SK-N-SH treated with all-trans-retinoic acid at 6 μM for 48 hours (cell line): ENCODE measurements at regions not wholly inside any gene's neighbourhood (a gene's known extent, or its start where the extent isn't known, plus 50 kb on each side); places are given as distances from the start of the nearest gene placed in this dataset.

Experiments used
- ATAC-seq: fragments of 200-7000 bp; cut with Tn5 transposase; 3 replicates; pipeline ENCODE4 v1.9.1; 2020; ENCODE audit warnings: mild to moderate bottlenecking, moderate library complexity
- ARNTL ChIP-seq: fragments of 450-650 bp; formaldehyde crosslinking; IDR thresholded peaks from 2 replicates; pipeline ENCODE4 v1.5.0; 2020; ENCODE audit warnings: low read depth, mild to moderate bottlenecking, moderate library complexity, borderline replicate concordance
- BACH2 ChIP-seq: fragments of 250-450 bp; sonication (Bioruptor Pico); IDR thresholded peaks from 2 replicates; pipeline ENCODE4 v1.9.0; 2021; ENCODE audit warnings: mild to moderate bottlenecking, borderline replicate concordance
- CSDC2 ChIP-seq: fragments of 250-450 bp; sonication (Bioruptor Pico); IDR thresholded peaks from 2 replicates; pipeline ENCODE4 v1.5.0; 2020; ENCODE audit warnings: mild to moderate bottlenecking, moderate library complexity
- ESRRG ChIP-seq: fragments of 250-450 bp; sonication (Bioruptor Pico); IDR thresholded peaks from 2 replicates; pipeline ENCODE4 v1.6.1; 2021; ENCODE audit warnings: mild to moderate bottlenecking
- GLIS3 ChIP-seq: fragments of 250-450 bp; sonication (Bioruptor Pico); IDR thresholded peaks from 2 replicates; pipeline ENCODE4 v1.5.0; 2020; ENCODE audit warnings: mild to moderate bottlenecking, moderate library complexity
- ISL1 ChIP-seq: fragments of 250-450 bp; sonication (Bioruptor Pico); IDR thresholded peaks from 2 replicates; pipeline ENCODE4 v2.1.2; 2022; ENCODE audit warnings: mild to moderate bottlenecking, moderate library complexity
- OSR1 ChIP-seq: fragments of 250-450 bp; sonication (Bioruptor Pico); IDR thresholded peaks from 2 replicates; pipeline ENCODE4 v1.8.0; 2022; ENCODE audit warnings: moderate library complexity, mild to moderate bottlenecking, inconsistent platforms
- PPARA ChIP-seq: fragments of 250-450 bp; sonication (Bioruptor Pico); IDR thresholded peaks from 2 replicates; pipeline ENCODE4 v1.5.0; 2020; ENCODE audit warnings: mild to moderate bottlenecking, borderline replicate concordance
- RARB ChIP-seq: fragments of 250-450 bp; sonication (Bioruptor Pico); IDR thresholded peaks from 2 replicates; pipeline ENCODE4 v1.8.0; 2021; ENCODE audit warnings: mild to moderate bottlenecking, moderate library complexity
- SNAI2 ChIP-seq: fragments of 250-450 bp; sonication (Bioruptor Pico); IDR thresholded peaks from 2 replicates; pipeline ENCODE4 v1.5.0; 2020; ENCODE audit warnings: mild to moderate bottlenecking, moderate library complexity
- TCF4 ChIP-seq: fragments of 250-450 bp; sonication (Bioruptor Pico); IDR thresholded peaks from 2 replicates; pipeline ENCODE4 v1.8.0; 2021; ENCODE audit warnings: mild to moderate bottlenecking, moderate library complexity, borderline replicate concordance
- TOX ChIP-seq: fragments of 250-450 bp; sonication (Bioruptor Pico); IDR thresholded peaks from 2 replicates; pipeline ENCODE4 v1.8.0; 2021; ENCODE audit warnings: mild to moderate bottlenecking, moderate library complexity, borderline replicate concordance
- ZC3H10 ChIP-seq: fragments of 250-450 bp; sonication (Bioruptor Pico); IDR thresholded peaks from 2 replicates; pipeline ENCODE4 v1.5.1; 2021; ENCODE audit warnings: mild to moderate bottlenecking, moderate library complexity
- ZFP3 ChIP-seq: fragments of 250-450 bp; sonication (Bioruptor Pico); IDR thresholded peaks from 2 replicates; pipeline ENCODE4 v1.5.0; 2020; ENCODE audit warnings: mild to moderate bottlenecking, moderate library complexity
- ZFP30 ChIP-seq: fragments of 450-650 bp; formaldehyde crosslinking; IDR thresholded peaks from 2 replicates; pipeline ENCODE4 v1.5.0; 2022; ENCODE audit warnings: mild to moderate bottlenecking, moderate library complexity
- ZNF70 ChIP-seq: fragments of 450-650 bp; formaldehyde crosslinking; IDR thresholded peaks from 2 replicates; pipeline ENCODE4 v1.5.0; 2020; ENCODE audit warnings: mild to moderate bottlenecking, moderate library complexity
- ZNF8 ChIP-seq: fragments of 450-650 bp; formaldehyde crosslinking; IDR thresholded peaks from 2 replicates; pipeline ENCODE4 v1.5.0; 2020; ENCODE audit warnings: mild to moderate bottlenecking, moderate library complexity
- TF ChIP-seq, protein P1 (sequence below): fragments of 250-450 bp; sonication (Bioruptor Pico); IDR thresholded peaks from 2 replicates; pipeline ENCODE4 v1.8.0; 2020; ENCODE audit warnings: mild to moderate bottlenecking, moderate library complexity, borderline replicate concordance
- TF ChIP-seq, protein P2 (sequence below): fragments of 250-450 bp; sonication (Bioruptor Pico); IDR thresholded peaks from 2 replicates; pipeline ENCODE4 v1.8.0; 2021; ENCODE audit warnings: low read depth, mild to moderate bottlenecking, moderate library complexity, borderline replicate concordance
- TF ChIP-seq, protein P3 (sequence below): fragments of 250-450 bp; sonication (Bioruptor Pico); IDR thresholded peaks from 2 replicates; pipeline ENCODE4 v1.5.0; 2020; ENCODE audit warnings: mild to moderate bottlenecking, moderate library complexity
- TF ChIP-seq, protein P4 (sequence below): fragments of 250-450 bp; sonication (Bioruptor Pico); IDR thresholded peaks from 2 replicates; pipeline ENCODE4 v1.5.1; 2020; ENCODE audit warnings: low read depth, mild to moderate bottlenecking, moderate library complexity

DNA sequence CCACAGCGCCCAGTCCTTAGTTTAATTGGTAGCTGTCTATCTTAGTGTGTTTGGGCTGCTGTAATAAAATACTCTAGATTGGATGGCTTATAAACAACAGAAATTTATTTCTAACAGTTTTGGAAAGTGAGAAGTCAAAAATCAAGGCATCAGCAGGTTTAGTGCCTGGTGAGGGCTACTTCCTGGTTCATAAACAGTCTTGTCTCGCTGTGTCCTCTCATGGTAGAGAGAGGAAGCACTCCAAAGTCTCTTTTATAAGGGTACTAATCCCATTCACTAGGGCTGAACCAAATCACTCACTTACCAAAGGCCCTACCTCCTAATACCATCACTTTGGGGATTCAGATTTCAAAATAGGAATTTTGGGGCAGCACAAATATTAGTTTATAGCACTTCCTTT lies 336.9 kb upstream of the RSPO3 start:
- no peak for ATAC-seq
- TF ChIP-seq, protein P1, sequence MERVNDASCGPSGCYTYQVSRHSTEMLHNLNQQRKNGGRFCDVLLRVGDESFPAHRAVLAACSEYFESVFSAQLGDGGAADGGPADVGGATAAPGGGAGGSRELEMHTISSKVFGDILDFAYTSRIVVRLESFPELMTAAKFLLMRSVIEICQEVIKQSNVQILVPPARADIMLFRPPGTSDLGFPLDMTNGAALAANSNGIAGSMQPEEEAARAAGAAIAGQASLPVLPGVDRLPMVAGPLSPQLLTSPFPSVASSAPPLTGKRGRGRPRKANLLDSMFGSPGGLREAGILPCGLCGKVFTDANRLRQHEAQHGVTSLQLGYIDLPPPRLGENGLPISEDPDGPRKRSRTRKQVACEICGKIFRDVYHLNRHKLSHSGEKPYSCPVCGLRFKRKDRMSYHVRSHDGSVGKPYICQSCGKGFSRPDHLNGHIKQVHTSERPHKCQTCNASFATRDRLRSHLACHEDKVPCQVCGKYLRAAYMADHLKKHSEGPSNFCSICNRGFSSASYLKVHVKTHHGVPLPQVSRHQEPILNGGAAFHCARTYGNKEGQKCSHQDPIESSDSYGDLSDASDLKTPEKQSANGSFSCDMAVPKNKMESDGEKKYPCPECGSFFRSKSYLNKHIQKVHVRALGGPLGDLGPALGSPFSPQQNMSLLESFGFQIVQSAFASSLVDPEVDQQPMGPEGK (CRISPR knock-in tag): no peak
- no peak for TF ChIP-seq SNAI2 (CRISPR knock-in tag)
- TF ChIP-seq TCF4 (CRISPR knock-in tag): no peak
- TF ChIP-seq, protein P2, sequence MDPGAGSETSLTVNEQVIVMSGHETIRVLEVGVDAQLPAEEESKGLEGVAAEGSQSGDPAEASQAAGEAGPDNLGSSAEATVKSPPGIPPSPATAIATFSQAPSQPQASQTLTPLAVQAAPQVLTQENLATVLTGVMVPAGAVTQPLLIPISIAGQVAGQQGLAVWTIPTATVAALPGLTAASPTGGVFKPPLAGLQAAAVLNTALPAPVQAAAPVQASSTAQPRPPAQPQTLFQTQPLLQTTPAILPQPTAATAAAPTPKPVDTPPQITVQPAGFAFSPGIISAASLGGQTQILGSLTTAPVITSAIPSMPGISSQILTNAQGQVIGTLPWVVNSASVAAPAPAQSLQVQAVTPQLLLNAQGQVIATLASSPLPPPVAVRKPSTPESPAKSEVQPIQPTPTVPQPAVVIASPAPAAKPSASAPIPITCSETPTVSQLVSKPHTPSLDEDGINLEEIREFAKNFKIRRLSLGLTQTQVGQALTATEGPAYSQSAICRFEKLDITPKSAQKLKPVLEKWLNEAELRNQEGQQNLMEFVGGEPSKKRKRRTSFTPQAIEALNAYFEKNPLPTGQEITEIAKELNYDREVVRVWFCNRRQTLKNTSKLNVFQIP: no peak
- TF ChIP-seq PPARA (CRISPR knock-in tag): no peak
- TF ChIP-seq, protein P3, sequence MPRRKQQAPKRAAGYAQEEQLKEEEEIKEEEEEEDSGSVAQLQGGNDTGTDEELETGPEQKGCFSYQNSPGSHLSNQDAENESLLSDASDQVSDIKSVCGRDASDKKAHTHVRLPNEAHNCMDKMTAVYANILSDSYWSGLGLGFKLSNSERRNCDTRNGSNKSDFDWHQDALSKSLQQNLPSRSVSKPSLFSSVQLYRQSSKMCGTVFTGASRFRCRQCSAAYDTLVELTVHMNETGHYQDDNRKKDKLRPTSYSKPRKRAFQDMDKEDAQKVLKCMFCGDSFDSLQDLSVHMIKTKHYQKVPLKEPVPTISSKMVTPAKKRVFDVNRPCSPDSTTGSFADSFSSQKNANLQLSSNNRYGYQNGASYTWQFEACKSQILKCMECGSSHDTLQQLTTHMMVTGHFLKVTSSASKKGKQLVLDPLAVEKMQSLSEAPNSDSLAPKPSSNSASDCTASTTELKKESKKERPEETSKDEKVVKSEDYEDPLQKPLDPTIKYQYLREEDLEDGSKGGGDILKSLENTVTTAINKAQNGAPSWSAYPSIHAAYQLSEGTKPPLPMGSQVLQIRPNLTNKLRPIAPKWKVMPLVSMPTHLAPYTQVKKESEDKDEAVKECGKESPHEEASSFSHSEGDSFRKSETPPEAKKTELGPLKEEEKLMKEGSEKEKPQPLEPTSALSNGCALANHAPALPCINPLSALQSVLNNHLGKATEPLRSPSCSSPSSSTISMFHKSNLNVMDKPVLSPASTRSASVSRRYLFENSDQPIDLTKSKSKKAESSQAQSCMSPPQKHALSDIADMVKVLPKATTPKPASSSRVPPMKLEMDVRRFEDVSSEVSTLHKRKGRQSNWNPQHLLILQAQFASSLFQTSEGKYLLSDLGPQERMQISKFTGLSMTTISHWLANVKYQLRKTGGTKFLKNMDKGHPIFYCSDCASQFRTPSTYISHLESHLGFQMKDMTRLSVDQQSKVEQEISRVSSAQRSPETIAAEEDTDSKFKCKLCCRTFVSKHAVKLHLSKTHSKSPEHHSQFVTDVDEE: no peak
- no peak for TF ChIP-seq GLIS3
- no peak for TF ChIP-seq ARNTL (CRISPR knock-in tag)
- no peak for TF ChIP-seq TOX
- TF ChIP-seq ESRRG: no peak
- no peak for TF ChIP-seq ZC3H10 (CRISPR knock-in tag)
- TF ChIP-seq, all 23 proteins: peak for 0

DNA sequence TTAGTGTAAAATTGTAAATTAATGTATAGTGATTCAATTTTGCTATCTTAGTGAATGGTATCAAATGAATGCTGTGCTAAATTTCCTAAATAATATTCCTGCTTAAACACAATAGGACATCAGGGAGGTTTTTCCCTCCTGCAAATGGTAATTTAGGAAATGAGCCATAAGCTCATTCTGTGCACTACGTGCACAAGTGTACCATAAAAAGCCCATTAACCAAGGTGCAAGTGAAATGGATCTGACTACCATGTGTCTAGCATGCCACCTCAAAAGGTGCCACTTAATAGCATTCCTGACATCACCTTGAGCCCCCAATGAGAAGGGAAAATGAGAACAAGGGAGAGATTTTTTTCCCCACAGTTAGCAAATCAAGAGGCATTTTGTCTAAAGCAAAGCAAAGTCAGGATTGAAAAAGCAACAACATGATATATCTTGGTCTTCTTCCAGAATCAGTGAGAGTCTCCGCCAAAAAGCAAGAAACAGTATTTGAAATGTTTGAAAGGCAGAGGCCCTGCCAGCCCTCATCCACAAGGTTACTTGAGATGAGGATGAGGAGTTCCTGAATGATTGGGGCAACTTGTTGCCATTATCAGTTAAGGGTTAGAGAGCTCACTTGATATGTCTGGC lies 334.2 kb upstream of the RSPO3 start:
- ATAC-seq: no peak
- TF ChIP-seq ZFP30 (CRISPR knock-in tag) (no peak), ZFP3 (no peak), SNAI2 (CRISPR knock-in tag) (no peak), ZNF8 (CRISPR knock-in tag) (no peak), ISL1 (no peak), RARB (CRISPR knock-in tag) (no peak), BACH2 (no peak)
- TF ChIP-seq, protein P1 (CRISPR knock-in tag): no peak
- TF ChIP-seq, protein P2: no peak

DNA sequence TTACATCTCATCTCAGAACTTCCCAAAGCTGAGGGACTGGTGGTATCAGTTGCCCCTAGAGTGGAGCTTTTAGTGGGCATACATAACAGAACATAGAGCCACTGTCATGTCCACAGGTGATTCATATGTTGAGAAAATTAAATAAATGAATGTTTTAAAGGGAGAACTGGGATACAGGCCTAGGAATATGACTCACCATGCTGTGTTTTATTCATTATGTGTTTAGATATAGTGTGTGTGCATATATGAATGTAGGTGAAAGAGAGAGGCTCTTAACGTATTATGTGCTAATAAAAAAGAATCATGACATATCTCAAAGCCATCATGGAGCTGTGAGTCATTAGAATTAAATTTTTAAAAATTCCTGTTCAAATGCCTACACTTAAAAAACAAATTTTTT lies 332.2 kb upstream of the RSPO3 start:
- no peak for ATAC-seq
- no peak for TF ChIP-seq TOX
- TF ChIP-seq OSR1 (CRISPR knock-in tag): no peak
- no peak for TF ChIP-seq ZNF70 (CRISPR knock-in tag)
- TF ChIP-seq BACH2: no peak

DNA sequence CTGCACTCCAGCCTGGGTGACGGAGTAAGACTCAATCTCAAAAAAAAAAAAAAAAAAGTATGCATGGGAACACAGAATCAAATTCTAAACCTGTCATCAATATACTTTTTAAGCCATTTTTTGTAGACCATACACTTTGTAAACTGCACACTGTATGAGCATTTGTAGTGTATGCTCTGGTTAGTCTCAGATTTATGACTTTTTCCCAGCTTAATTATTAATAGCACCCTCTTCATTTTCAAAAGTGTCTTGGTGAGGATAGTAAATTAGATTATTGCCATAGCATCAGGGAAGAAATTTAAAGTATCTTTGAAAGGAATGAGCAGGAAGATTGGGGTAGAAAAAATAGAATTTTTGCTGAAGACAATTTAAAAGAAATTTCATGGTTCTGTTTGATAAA lies 330.8 kb upstream of the RSPO3 start:
- no peak for ATAC-seq
- TF ChIP-seq ZC3H10 (CRISPR knock-in tag): no peak
- TF ChIP-seq ESRRG: no peak
- no peak for TF ChIP-seq CSDC2 (CRISPR knock-in tag)
- no peak for TF ChIP-seq GLIS3
- no peak for TF ChIP-seq ZNF8 (CRISPR knock-in tag)
- TF ChIP-seq OSR1 (CRISPR knock-in tag): no peak
- TF ChIP-seq, protein P4, sequence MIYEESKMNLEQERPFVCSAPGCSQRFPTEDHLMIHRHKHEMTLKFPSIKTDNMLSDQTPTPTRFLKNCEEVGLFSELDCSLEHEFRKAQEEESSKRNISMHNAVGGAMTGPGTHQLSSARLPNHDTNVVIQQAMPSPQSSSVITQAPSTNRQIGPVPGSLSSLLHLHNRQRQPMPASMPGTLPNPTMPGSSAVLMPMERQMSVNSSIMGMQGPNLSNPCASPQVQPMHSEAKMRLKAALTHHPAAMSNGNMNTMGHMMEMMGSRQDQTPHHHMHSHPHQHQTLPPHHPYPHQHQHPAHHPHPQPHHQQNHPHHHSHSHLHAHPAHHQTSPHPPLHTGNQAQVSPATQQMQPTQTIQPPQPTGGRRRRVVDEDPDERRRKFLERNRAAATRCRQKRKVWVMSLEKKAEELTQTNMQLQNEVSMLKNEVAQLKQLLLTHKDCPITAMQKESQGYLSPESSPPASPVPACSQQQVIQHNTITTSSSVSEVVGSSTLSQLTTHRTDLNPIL (CRISPR knock-in tag): no peak
- no peak for TF ChIP-seq SNAI2 (CRISPR knock-in tag)
- TF ChIP-seq RARB (CRISPR knock-in tag): no peak
- TF ChIP-seq, all 23 proteins: peak for 0
